Spleen (tissue), 11 donors: ENCODE measurements at regions not wholly inside any gene's neighbourhood (a gene's known extent, or its start where the extent isn't known, plus 50 kb on each side); places are given as distances from the start of the nearest gene placed in this dataset.

Experiments used
- DNase-seq: peaks from one replicate; pipeline ENCODE4 v3.0.0-alpha.2; 2020
- H3K27ac ChIP-seq, 8 donors: fragments of 200-600 bp; sonication (generic) in 7 of 8; 1 replicate in 4 of 8; 2 replicates in 4 of 8; pipeline versions ENCODE4 v1.5.0 to v1.8.0; 2016 to 2021; ENCODE audit warnings: inconsistent platforms in 4 of 8, mild to moderate bottlenecking in 4 of 8, moderate library complexity in 1 of 8
- H3K27me3 ChIP-seq, 7 donors: fragments of 200-600 bp; sonication (generic) in 6 of 7; replicated peaks in 1 of 7; 1 replicate in 4 of 7; 2 replicates in 3 of 7; pipeline versions ENCODE4 v1.5.0 to v1.8.0; 2016 to 2021; ENCODE audit warnings: inconsistent platforms in 3 of 7, mild to moderate bottlenecking in 1 of 7
- H3K36me3 ChIP-seq, 6 donors: fragments of 200-600 bp; sonication (generic) in 5 of 6; 1 replicate in 4 of 6; 2 replicates in 2 of 6; pipeline versions ENCODE4 v1.5.0 to v1.8.0; 2016 to 2021; ENCODE audit warnings: inconsistent platforms in 2 of 6
- H3K4me1 ChIP-seq, 6 donors: fragments of 200-600 bp; sonication (generic) in 5 of 6; 1 replicate in 3 of 6; 2 replicates in 3 of 6; pipeline versions ENCODE4 v1.5.0 to v1.8.0; 2016 to 2021; ENCODE audit warnings: inconsistent platforms in 3 of 6
- H3K4me3 ChIP-seq, 8 donors: fragments of 200-600 bp; sonication (generic) in 7 of 8; 1 replicate in 4 of 8; 2 replicates in 4 of 8; pipeline versions ENCODE4 v1.5.0 to v1.8.0; 2016 to 2021; ENCODE audit warnings: inconsistent platforms in 4 of 8, mild to moderate bottlenecking in 4 of 8, moderate library complexity in 2 of 8
- H3K9me3 ChIP-seq, 8 donors: fragments of 200-600 bp; sonication (generic) in 7 of 8; 1 replicate in 4 of 8; 2 replicates in 4 of 8; pipeline versions ENCODE4 v1.5.0 to v1.8.0; 2016 to 2021; ENCODE audit warnings: inconsistent platforms in 4 of 8
- POLR2A ChIP-seq, 3 donors: fragments of 450-650 bp; IDR thresholded peaks; one replicate each; pipeline ENCODE4 v1.5.1; 2017; ENCODE audit warnings: antibody characterized with exemption in 3 of 3, mild to moderate bottlenecking in 1 of 3
- POLR2AphosphoS5 ChIP-seq, 3 donors: sonication (generic); formaldehyde crosslinking; IDR thresholded peaks; one replicate each; pipeline ENCODE4 v1.5.1; 2017; ENCODE audit warnings: antibody characterized with exemption in 3 of 3
- WGBS, 5 donors: extraction: QIAGEN DNeasy Blood & Tissue Kit in 3 of 5; methylation state at CpG; one replicate each; pipeline versions ENCODE4 v1.1.5 to v1.1.7; 2013 to 2018; 5-methylcytosine and 5-hydroxymethylcytosine counted together
- intact Hi-C: fragments of 100-400 bp; cut with DNase I; formaldehyde crosslinking; loops from one replicate; pipeline ENCODE4 v1.15.0; 2023; ENCODE audit warnings: low total_unique reads
- TF ChIP-seq, protein P1 (sequence below), 11 experiments: fragments of 200-600 bp in 7 of 11; fragments of 450-650 bp in 4 of 11; sonication (generic) in 4 of 11; IDR thresholded peaks in 8 of 11; conservative IDR thresholded peaks in 3 of 11; 1 replicate in 7 of 11; 2 replicates in 4 of 11; pipeline versions ENCODE4 v1.4.0 to v1.8.0; 2016 to 2021; ENCODE audit warnings: antibody characterized with exemption in 11 of 11, inconsistent platforms in 4 of 11, mild to moderate bottlenecking in 1 of 11
- donor health status: healthy with polysubstance abuse.
- donor health status: DM: no; HTN: no; CAD: no; lungs with moderate emphysema.
- donor health status: DM: no; HTN: no; CAD: no.
- donor health status: Bipolar disorder and iron deficiency.
- donor health status: healthy.
- donor health status: DM: no; HTN: no; CAD: no.
- donor health status: DM: yes; HTN: yes; CAD: no.

DNA sequence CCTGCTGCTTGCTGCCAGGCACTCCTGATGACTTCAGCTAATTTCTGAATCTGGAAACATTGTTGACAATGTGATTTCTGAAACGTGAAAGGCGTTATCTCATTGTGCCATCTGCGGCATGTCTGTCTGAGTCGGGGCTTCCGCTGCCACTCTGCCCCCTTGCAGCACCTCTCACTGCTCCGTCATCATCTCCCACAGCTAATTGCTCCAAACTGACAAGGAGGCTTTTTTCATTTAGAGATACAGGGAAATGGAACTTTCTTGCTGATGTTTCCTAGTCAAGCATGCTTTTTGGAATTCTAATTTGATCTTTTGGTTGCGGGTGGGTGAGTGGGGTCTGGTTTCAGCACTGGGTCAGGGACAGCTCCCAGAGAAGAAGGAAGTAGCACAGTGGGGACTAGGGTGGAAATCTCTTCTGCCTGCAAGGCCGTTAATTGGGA lies 233.5 kb downstream of the DHX35 start:
- Histone ChIP-seq H3K9me3 (peaks cover 0 to 23% (median 2%) of the 10 kb centered on the region in 8 donors), H3K27ac (no peak overlapping the region), H3K27me3 (peaks cover 0 to 32% (median 0%) of the 10 kb centered on the region in 7 donors), H3K4me1 (no peaks in the 10 kb centered on the region), H3K36me3 (no peaks in the 10 kb centered on the region), H3K4me3 (no peak overlapping the region)
- intact Hi-C loops, result no loop called here
- TF ChIP-seq, protein P1, sequence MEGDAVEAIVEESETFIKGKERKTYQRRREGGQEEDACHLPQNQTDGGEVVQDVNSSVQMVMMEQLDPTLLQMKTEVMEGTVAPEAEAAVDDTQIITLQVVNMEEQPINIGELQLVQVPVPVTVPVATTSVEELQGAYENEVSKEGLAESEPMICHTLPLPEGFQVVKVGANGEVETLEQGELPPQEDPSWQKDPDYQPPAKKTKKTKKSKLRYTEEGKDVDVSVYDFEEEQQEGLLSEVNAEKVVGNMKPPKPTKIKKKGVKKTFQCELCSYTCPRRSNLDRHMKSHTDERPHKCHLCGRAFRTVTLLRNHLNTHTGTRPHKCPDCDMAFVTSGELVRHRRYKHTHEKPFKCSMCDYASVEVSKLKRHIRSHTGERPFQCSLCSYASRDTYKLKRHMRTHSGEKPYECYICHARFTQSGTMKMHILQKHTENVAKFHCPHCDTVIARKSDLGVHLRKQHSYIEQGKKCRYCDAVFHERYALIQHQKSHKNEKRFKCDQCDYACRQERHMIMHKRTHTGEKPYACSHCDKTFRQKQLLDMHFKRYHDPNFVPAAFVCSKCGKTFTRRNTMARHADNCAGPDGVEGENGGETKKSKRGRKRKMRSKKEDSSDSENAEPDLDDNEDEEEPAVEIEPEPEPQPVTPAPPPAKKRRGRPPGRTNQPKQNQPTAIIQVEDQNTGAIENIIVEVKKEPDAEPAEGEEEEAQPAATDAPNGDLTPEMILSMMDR (IDR thresholded peaks at IDR 0.05 in 8 of 11, conservative IDR thresholded peaks at IDR 0.05 in 3 of 11), result no peak
- no peak for TF ChIP-seq POLR2A (IDR thresholded peaks at IDR 0.05)
- TF ChIP-seq POLR2AphosphoS5 (IDR thresholded peaks at IDR 0.05), result no peak
- WGBS, 5 donors, result 44 to 53% (median 50%) methylated on average over 8 of the region's 8 CpGs
- no peak for DNase-seq

DNA sequence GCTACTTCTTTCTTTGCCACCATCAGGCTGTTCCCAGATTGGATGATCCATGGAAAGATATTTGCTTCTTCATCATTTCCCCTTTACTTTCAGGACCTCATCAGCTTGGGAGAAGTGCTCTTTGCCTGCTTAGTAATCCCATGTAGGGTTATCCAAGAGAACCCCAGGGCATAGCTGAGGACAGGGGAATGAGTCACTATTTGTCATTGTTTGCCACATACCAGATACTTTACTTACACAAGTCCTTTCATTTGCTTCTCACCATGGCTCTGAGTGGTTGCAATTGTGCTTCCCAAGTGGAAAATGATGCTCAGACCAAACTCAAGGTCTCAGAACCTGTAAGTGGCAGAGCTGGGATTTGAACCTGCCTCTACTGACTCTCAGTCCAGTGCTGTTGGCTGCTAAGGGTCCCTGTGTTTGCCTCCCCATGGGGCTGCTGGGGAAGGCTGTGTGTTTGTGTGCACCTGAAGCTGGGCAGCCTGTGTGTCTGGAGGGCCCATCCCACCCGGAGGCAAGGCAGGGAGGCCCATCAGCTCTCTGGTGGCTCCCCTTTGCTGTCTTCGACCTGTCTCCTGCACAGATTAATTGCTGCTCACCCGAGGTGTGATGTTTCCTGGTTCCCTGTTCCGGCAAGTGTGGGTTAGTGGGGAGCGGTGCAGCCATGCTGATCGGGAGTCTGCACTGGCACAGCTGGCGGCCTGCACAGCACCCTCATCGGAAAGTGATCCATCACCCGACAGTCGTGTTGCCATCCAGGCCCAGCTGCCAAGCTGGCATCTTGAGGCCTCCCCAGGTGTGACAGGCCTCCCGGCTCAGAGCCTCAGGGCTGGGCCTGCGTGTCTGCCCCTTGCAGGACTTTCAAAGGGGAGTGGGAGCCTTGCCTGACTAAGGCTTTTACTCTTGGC lies 228.8 kb downstream of the DHX35 start:
- Histone ChIP-seq H3K27me3 (peaks cover 0 to 16% (median 0%) of the 10 kb centered on the region in 7 donors), H3K9me3 (peaks cover 0 to 16% (median 2%) of the 10 kb centered on the region in 8 donors), H3K36me3 (no peaks in the 10 kb centered on the region), H3K27ac (no peak overlapping the region), H3K4me1 (no peaks in the 10 kb centered on the region), H3K4me3 (no peak overlapping the region)
- no peak for TF ChIP-seq POLR2AphosphoS5 (IDR thresholded peaks at IDR 0.05)
- TF ChIP-seq POLR2A (IDR thresholded peaks at IDR 0.05), result no peak
- TF ChIP-seq, protein P1 (IDR thresholded peaks at IDR 0.05 in 8 of 11, conservative IDR thresholded peaks at IDR 0.05 in 3 of 11), result no peak
- DNase-seq, result no peak
- intact Hi-C loops, result no loop called here
- 70 to 85% (median 79%) methylated on average over 9 to 12 of the region's 12 CpGs for WGBS, 5 donors

DNA sequence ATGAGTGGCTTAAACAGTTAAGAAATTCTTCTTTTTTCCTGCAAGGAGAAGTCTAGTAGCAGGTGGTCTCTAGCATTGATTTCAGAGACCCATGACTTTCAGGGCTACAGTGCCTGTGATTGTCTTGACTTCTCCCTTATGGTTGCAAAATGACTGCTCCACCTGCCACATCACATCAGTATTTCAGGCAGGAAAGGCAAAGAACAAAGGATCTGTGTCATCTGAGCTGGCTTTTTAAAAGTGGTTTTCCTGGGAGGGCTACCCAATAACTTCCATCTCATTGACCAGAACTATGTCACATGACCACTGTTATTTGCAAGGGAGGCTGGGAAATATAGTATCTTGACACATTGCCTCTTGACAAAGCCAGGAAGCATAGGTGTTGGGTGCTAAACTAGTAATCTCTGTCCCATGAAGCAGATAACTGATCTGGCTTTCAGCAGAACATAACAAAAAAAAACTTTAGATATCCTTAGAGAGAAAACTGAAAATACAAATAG lies 226.2 kb downstream of the DHX35 start:
- Histone ChIP-seq H3K4me3 (no peak overlapping the region), H3K27me3 (peaks cover 0 to under 1% (median 0%) of the 10 kb centered on the region in 7 donors), H3K27ac (no peak overlapping the region), H3K36me3 (no peaks in the 10 kb centered on the region), H3K9me3 (peaks cover 0 to 35% (median 20%) of the 10 kb centered on the region in 8 donors), H3K4me1 (no peaks in the 10 kb centered on the region)
- intact Hi-C loops, result no loop called here
- TF ChIP-seq, protein P1 (IDR thresholded peaks at IDR 0.05 in 8 of 11, conservative IDR thresholded peaks at IDR 0.05 in 3 of 11), result no peak
- no peak for DNase-seq

DNA sequence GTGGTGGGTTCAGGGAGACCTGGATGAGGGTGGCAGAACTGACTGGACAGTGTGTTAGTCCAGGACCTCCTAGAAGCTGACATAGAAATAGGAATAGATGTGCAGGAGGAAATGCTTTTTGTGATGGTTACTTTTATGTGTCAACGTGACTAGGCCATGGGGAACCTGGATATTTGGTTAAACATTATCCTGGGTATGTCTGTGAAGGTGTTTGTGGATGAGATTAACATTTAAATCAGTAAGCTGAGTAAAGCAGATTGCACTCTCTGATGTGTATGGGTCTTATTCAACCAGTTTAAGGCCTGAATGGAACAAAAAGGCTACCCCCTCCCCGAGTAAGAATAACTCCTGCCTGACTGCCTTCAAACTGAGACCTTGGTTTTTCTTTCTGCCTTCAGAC lies 219.3 kb downstream of the DHX35 start:
- Histone ChIP-seq H3K4me1 (no peaks in the 10 kb centered on the region), H3K36me3 (no peaks in the 10 kb centered on the region), H3K4me3 (no peak overlapping the region), H3K27ac (no peak overlapping the region), H3K9me3 (peaks cover 0 to 31% (median 20%) of the 10 kb centered on the region in 8 donors), H3K27me3 (peaks cover 0 to 7% (median 0%) of the 10 kb centered on the region in 7 donors)
- intact Hi-C loops, result no loop called here
- TF ChIP-seq POLR2AphosphoS5 (IDR thresholded peaks at IDR 0.05) (no peak), POLR2A (IDR thresholded peaks at IDR 0.05) (no peak)
- TF ChIP-seq, protein P1 (IDR thresholded peaks at IDR 0.05 in 8 of 11, conservative IDR thresholded peaks at IDR 0.05 in 3 of 11), result no peak
- DNase-seq, result no peak
- WGBS, 5 donors, result 50 to 72% (median 63%) methylated on average over 2 of the region's 2 CpGs
